NCI-H82 treated with DMSO at 0.1 percent for 48 hours (cell line): ENCODE measurements at regions not wholly inside any gene's neighbourhood (a gene's known extent, or its start where the extent isn't known, plus 50 kb on each side); places are given as distances from the start of the nearest gene placed in this dataset.

ENCODE experiments used
- DNase-seq: peaks from one replicate; lab custom pipeline; 2025; ENCODE audit not compliant: unreplicated experiment; lab: John Stamatoyannopoulos, UW

DNA sequence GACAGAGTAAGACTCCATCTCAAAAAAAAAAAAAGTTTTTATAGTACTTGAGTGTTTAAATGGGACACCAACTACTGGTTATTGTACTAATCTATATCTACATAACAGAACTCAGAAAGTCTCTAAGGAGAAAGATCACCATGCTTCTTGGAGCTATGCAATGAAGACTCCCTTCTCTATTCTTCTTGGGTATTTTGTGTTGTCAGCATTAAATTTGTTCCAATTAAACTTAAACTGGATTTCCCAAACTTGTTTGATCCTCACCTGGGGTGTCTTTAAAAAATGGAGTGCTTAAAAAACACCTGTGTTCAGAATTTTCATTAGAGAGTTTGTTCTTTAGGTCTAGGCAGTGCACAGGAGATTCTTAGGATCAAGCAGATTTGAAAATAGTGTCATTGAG is 536.0 kb downstream of the GATA3 start:
- DNase-seq: no peak

DNA sequence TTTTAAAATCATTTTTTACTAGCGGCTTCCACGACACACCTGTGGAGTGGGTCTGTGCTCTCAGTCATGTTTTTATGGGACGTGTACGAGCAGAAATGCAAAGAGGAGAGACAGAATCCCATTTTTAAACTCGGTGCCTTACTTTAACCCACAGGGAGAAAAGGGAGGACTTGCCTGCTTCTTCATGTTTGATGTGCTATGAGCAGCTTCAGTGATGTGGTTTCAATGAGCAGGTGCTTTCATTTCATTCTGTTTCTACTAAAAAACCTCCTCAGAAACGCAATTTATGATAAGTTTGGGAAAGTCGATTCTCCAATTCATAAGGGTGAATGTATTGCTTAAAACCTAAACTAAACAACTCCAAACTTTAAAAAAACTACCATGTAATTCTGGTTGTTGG is 537.2 kb downstream of the GATA3 start:
- DNase-seq: no peak

DNA sequence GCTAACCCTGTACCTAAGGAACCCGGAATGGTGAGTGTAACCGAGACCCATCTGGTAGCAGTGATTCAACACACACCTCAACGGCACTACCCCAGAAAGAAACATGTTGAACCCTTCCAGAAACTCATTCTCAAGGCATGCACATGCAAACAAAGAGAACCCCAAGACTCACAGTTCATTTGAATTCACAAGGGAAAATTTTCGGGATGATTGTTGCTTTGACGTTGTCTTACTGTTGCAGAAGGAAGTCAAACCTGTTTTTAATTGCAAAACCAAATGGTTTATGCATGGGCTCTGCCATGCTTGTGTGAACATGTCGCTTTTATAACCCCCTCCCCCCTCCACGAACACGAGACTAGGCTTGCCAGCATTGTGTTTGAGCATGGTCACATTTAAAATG is 539.7 kb downstream of the GATA3 start:
- no peak for DNase-seq

DNA sequence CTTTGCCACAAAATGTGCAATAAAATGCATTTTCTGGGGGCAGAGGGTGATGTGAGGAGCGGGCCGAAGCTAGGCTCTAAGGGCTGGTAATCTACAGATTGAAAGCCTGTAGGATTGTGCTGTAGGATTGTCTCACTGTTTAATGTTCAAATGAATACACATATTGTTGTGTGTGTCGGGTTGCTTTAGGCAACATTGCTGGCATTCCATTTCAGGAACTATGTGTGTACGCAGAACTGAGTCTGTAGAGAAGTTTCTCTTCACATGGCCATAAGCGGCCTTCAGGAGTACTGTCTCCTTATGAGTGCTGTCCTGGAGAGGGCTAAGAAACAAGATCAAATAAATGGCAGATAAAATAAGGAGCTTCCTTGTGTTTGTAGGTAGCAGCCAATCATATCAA is 540.2 kb downstream of the GATA3 start:
- no peak for DNase-seq

DNA sequence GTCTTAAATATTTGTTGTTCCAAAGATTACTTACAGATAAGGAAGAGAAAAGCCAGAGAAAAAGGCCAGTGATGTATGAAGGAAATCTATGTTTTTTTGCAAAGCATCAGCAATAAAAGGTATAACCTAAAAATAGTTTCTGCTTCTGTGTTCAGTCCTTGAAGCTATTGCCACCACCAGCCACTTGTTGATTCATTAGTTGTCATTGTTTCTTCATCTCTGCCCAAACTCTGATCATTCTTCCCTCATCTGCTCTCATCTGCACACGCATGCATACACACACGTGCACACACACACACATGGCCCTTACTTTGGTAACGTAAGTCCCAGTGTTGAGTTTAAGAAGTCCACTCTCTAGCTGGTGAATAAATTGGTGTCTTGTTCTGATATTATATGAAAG is 540.7 kb downstream of the GATA3 start:
- DNase-seq: no peak

DNA sequence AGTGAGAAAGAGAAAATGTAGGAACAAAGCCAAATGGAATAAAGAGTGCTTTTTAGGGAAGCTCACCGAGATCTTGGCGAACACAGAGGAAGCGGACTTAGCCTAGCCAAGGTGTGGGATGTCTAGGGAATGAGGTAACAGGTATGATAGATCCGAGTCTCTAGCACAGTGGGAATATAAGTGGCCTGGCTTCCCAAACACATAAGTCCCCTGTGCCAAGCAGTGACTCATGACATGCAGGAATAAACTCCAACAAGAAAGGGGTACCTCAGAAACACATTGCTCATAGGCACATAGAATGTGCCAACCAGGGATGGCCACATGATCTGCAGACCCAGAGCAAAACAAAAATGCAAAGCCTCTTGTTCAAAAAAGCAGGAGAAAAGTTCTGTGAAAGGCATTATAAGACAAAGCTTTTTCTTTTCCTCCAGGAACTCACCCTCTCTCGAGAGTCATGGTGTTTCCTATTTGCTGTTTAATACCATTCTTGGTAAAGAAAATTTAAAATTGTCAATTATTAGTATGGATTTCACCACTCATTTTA is 542.5 kb downstream of the GATA3 start:
- DNase-seq: no peak

DNA sequence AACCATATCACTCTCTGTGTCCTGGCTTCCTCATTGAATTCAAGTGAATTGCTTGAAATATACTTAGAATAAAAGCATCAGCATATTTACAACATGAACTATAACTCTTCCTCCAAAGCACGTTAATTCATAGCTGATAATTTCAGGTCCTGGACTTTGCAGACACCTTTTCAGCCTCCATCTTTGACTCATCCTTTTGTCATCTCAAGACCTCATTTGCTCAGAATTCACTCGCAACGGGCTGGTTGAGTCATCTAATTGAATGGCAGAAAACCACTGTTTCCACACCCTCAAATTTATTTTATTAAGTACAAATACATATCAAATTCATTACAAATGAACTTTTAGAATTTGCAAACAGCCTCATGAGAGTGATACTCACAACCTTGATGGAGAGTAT is 545.7 kb downstream of the GATA3 start:
- DNase-seq: no peak

DNA sequence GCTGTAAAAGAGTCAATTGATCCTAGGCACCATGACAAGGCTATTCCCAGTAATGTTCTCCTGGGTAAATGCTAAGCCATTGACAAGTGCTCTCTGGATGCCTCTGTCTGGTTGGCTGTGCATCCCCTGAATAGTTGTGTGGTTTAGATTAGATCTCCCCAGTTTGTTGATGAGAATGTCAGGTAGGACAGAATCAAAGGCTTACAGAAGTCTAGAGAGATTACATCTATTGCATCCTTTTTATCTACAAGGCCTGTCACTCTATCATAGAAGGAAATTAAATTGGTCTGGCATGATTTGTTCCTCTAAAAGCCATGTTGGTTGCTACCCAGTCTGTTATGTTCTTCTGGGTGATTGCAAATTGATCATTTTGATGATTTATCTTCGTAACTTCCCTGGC is 548.3 kb downstream of the GATA3 start:
- DNase-seq: no peak

DNA sequence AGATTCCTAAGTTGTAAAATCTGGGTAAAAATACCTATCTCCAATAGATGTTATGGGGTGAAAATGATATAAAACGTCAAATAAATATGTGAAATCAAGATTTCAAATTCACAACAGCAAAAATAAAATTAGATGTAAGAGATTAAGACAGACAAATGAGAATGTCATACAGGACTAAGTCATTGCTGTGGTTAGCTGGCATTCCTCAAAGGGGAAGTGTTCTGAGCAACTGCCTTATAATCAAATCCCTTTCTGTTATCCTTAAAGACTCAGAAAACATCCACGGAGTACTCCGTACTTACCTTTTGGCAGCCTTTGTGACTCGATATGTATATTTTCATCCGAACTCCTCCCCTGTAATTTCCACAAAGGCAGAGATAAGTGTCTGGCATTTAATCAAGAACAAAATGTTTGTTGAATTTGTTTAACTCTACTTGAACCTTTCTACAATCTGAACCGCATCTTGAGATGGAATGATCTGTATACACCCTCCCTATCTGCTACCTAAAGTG is 559.6 kb downstream of the GATA3 start:
- DNase-seq: no peak

DNA sequence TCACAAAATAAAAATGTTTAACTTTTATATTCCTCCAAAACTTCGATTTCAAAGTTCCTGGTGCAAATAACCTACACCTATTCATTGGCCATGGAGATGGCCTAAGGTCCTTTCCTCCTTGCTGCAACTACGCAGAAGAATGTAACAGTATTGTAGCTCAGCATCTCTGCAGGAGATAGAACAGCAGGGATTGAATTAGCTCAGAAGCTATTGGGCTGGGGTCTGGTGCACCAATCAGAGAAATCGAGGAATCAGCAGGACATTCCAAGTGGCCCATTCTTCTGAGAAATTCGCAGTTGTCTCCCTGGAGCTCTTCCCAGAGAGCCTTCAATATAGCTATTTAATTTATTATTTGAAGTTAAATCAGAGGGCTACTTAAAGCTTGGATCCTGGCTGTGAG is 560.6 kb downstream of the GATA3 start:
- DNase-seq: no peak

DNA sequence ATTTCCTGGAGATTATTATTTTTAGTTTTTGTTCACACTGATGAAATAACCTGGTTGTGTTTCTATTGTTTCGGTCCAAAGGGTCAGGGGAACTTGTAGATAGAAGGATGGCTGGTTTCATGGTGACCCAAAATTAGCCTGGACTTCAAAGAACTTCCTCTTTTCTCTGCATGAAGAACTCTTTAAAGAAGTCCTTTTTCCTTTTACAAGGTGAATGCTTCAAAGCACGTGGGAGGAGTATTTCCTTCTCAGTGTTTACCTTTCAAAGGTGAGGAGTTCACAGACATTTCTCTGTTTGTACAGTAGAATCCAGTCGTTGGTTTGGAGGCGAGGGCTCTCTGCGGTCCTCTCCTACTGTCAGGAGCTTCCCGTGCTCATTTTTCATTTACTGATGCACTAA is 561.7 kb downstream of the GATA3 start:
- DNase-seq: no peak

DNA sequence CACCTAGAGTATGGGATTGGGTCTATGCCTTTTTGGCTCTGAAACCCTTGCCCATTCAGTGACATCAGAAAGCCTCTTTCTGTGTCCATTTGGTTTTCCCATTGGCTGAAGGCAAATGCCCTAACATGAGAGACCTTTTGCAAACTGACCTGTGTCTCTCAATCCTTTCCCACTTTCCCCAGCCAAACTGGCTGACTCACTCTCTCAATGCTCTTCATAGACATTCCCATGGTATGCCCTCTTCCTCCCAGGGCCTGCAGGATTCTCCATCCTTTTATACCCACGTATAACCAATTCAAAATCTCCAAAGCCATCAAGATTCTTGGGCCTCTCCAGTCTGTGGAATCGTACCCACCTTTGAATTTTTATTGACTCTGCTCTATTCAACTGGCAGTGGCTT is 563.3 kb downstream of the GATA3 start:
- DNase-seq: no peak

DNA sequence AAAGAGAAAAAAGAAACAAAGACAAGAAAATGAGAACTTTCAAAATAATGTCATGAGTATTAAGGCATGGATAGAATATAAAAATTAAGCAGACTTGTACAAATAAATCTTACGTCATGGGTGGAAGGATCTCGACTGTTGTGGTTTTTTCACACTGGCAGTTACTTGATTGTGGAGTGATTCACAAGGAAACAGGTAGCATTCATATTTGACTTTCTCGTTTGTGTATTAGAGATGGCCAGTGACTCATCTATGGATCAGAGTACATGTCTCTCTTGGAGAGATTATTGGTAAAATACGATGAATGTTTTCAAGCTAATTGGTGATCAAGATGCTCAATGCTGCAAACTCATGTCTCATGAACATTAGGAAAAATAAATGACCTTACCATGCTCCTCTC is 564.3 kb downstream of the GATA3 start:
- DNase-seq: no peak

DNA sequence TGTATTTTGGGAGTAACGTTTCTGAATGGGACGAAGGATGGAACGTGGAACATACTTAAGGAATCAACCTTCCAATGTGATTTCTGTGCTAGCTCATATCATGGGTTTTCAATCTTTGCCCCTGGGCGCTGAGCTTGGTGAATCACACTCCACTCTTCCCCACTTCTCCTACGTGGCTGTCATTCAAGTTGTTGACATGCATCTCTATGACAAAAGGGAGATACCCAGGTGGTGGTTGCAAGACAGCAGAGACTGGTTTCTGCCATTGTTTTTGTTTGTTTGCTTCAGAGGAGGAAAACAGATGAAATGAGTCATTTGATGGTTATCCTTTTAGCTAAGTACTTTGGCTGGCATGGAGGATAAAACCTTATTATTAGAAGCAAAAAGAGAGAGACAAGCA is 573.9 kb downstream of the GATA3 start:
- DNase-seq: no peak

DNA sequence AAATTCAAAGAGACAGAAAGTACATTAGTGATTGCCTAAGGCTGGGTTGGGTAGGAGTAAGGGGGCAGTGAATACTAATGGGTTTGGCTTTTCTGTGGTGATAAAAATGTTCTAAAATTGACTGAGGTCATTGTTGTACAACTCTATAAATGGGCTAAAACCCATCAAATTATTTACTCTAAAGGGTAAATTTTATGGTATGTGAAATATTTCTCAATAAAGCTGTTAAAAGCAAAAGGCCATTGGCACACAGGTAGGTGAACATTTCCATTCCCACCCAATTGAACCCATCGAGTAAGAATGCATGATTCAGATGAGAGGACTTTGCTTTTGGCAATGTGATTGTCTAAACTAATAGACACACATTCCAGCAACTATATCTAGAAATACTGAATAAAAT is 579.4 kb downstream of the GATA3 start:
- DNase-seq: no peak

DNA sequence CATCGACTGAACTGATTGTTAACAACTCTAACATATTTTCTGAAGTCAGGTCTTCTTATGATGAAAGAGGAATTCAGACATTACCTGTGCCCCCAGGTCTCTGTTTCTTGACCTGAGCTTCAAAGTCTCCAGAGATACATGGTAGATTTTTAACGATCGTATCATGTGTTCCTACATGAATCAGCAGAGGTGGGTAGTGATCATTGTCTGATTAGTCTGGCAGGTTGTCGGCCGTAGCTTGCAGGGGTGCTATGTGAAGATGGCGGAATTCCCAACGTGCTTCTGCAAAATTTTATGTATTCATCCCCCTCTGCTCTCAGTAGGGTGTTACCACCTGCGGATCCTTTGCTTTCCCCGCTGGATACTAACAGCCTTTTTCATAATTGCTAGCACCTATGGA is 581.9 kb downstream of the GATA3 start:
- DNase-seq: no peak

DNA sequence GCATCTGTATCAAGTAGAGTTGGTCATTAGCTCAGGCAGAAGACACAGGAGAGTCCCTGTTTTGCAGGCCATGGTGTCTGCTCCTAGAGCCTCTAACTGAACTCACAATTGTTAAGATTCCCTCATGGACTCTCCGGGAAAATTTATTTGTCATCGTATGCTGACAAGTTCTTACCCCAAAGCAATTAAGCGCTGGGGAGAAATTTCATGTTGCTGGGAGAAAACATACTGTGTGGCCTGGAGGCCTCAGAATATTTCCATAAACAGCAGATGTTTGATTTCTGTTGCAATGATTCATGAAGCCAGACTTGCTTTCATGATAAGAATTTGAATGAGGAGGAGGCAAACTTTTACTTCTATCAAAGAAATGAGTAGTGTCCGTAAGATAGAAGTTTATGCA is 583.2 kb downstream of the GATA3 start:
- DNase-seq: no peak

DNA sequence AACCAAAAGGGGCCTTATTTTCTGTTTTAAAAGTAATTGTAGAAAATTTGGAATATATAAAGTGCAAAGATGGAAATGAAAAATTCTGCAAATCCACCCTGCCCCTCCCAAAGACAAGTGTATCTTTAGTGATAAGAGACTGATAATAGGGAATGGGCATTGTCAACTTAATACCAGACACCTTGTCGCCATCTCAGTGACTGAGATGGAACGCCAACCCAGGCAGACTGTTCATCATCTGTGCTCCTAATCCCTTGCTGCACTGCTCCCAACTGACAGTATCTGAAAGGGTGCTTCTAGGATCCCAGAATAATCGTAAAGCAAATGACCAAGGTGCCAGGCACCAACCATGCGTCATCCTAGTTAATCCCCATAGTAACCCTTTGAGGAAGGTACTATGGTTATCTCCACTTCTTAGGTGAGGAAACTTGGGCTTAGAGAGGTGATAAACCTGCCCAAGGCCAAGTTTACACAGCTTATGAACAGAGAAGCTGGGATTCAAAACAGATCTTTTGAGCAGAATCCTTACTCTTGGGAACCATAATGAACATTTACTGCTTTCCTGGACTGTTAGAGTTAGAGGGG is 583.7 kb downstream of the GATA3 start:
- no peak for DNase-seq

DNA sequence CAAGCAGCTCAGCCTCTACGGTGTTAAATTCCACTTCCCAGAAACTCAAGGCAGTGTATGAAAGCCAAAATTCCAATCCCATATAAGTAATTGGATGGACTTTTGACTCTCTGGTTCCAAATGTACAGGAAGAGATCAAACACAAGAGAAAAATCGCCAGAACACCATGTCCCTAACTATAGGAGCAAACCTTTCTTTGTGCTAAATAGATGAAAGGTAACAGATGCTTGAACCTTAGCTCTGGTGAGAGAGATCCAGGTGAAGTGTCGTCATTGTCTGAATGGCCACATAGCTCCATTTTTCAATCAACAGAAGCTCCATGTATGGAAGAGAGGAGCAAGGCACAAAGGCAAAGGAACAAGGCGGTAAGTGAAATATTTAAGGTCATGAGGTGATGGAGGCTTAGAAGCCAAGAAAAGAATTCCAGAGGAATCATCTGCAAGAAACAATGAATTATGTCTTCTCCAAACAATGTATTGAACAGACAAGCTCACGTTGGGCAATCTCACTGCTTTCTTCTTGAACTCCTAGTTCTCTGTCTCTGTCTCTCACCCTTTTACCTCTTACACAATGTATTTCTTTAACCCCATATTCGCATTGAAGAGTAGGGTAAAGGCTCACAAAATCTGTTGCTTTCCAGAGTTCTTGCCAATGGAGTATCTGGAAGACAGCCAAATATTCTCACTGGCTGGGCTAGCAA is 585.1 kb downstream of the GATA3 start:
- no peak for DNase-seq

DNA sequence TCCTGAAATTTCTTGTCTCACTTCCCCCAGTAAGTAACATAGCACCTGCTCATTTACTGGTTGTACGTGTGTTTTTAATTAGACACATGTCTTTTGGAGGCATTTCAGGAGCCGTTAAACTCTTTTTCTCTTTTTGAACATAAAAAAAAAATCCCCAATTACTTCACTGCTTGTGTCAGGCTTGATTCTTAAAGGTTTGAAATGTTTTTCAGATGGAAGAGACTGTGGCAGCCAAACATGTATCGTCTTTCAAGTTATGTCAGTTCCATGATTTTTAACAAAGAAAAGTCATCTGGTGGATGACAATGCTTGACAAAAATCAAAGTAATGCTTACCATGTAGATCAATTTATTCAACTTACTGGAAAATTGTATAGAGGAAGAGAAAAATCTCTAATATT is 585.8 kb downstream of the GATA3 start:
- DNase-seq: no peak

DNA sequence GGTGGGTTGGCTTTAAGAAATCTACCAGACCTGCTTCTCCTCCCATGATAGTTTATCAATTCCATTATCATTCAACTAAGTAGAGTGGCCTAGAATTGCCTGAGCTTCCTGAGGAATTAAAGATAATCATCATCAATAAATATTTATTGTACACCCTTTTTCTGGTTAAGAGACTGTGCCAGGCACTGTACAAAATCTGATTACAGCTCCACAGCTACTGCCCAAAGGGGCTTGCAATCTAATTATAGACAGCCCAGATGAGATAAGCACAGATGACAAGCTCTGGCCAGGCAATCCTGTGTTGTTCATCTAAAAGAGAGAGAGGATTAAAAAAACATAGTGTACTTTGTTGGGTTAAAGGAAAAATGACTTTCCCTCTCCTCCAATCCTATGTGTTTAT is 586.4 kb downstream of the GATA3 start:
- DNase-seq: no peak

DNA sequence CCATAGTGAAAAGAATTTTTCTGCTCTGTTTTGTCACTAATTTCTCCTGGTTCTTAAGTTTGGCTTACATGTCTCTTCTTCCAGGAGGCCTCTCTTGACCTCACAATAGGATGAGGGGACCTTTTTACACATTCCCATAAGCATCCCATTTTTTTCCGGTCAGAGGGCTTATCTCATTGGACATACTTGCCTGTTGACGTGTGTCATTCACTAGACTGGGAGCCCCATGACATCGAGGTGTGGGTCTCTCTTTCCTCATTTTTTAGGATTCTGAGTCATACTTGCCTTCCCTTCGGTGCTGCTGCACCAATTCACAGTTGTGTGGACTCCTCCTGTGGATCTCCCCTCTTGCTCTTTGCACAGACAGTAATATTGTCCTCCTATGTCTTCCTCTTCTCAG is 601.8 kb downstream of the GATA3 start:
- DNase-seq: no peak

DNA sequence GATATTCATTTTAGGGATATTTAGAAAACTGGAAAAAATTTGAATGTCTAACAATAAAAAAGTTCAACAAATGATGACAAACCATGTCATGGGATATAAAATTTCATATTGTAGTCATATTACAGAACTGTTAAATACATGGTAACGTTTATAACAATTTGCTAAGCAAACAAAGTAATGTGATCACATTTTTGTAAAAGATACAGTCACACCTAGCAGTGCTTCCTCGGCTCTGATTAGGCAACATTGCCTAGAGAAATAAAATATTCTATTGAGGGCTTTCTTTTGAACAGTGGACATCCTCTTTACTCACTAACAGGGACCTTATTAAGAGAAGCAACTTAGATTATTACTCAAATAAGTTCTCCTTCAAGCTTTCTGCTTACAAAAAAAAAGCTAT is 605.5 kb downstream of the GATA3 start:
- no peak for DNase-seq
